ENCODE measurements at regions not wholly inside any gene's neighbourhood (a gene's known extent, or its start where the extent isn't known, plus 50 kb on each side); places are given as distances from the start of the nearest gene placed in this dataset.

DNA sequence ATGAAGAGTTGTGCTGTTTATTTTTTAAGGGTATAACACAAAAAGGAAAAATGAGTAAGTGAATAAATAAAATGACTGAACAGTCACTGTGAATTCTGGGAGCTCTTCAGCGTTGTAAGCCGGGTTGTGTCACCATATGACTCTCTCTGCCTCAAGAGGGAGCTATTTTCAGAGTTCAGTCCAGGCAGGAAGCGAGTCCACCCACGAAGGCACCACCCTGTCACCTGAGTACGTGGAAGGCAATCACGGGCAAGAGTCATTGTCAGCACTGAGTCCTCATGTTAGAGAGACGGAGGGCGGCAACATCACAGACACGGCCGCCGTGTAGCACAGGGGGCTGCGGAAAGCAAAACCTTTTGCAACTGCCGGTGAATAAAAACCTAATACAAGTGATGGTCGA, 227.6 kb downstream of the UTP18 start:
- DNase-seq, result no peak
- peaks cover 0 to 8% (median 4%) of the 10 kb centered on the region in 7 donors for H3K9me3 Mint-ChIP-seq
- ATAC-seq (ENCODE audit: low read depth in 2 of 2), result no peak
- no peak overlapping the region for H3K27ac Mint-ChIP-seq
- H3K4me3 Mint-ChIP-seq, result no peak overlapping the region
- H3K27me3 Mint-ChIP-seq, result peaks cover 22 to 40% (median 26%) of the 10 kb centered on the region in 3 donors
- H3K4me1 Mint-ChIP-seq, result no peaks in the 10 kb centered on the region
- H3K36me3 Mint-ChIP-seq, result no peaks in the 10 kb centered on the region

DNA sequence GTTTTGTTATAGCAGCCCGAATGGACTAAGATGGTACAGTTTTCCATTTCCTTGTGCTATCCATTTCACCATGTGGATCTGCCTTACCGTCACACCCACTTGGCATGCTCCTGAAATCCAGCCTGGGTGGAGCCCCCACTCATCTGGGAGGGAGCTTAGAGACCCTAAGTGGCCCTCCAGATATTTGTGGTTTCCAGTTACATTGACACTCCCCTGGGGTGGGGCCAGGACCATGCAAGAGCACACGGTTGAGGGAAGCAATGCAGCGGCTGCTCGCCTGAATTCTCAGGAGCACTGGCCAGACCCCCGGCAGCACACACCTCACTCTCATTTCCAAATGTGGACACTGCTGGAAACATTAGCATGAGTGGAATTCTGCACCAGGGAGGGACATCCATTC, 231.1 kb downstream of the UTP18 start:
- H3K4me1 Mint-ChIP-seq, result no peaks in the 10 kb centered on the region
- no peaks in the 10 kb centered on the region for H3K36me3 Mint-ChIP-seq
- DNase-seq (no peak), ATAC-seq (ENCODE audit: low read depth in 2 of 2) (no peak)
- H3K4me3 Mint-ChIP-seq, result no peak overlapping the region
- H3K27me3 Mint-ChIP-seq, result peaks cover 25 to 34% (median 28%) of the 10 kb centered on the region in 3 donors
- H3K27ac Mint-ChIP-seq, result no peak overlapping the region
- H3K9me3 Mint-ChIP-seq, result peaks cover 0 to 8% (median 0%) of the 10 kb centered on the region in 7 donors

DNA sequence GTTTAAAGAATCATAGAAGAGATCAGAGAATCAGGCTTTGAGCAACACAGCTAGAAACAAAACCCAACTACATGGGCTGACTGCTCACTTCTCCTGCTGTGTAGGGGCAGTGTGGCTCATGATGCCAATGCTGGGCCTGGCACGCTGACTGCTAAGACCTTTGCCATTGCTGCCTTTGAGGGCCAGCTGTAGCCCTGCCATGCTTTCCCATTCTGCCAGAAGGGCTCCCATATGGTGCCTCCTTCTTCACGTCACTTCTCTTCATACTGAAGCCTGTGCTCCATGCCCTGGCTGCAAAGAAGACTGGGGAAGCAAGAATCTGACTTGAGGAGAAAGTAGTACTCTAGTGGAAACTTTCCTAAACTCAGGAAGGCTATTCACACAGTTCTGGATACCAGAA, 232.9 kb downstream of the UTP18 start:
- ATAC-seq (ENCODE audit: low read depth in 2 of 2), result no peak
- Mint-ChIP-seq H3K4me3 (no peak overlapping the region), H3K36me3 (no peaks in the 10 kb centered on the region), H3K27me3 (peaks cover 19 to 34% (median 22%) of the 10 kb centered on the region in 3 donors), H3K27ac (no peak overlapping the region), H3K9me3 (peaks cover 0 to 4% (median 0%) of the 10 kb centered on the region in 7 donors), H3K4me1 (no peaks in the 10 kb centered on the region)
- no peak for DNase-seq

DNA sequence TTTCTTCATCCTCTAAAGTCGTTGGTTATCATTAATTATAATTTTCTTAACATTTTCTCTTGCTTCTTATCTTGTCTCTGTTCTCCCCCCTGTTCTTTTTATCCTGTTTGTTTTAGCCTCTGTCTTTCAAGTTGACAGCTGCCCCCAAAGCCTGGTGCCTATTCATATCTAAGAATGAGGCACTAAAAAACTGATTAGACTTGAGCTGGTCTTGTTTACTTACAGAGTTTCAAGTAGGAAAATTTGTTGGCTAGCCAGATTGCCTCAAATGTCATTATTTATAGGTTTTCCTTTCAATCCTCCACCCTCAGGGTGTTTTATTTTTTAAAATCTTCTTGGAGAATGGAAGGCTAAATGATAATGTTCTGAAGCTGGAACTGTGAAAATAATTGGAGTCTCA, 236.0 kb downstream of the UTP18 start:
- Mint-ChIP-seq H3K27ac (no peak overlapping the region), H3K27me3 (peaks cover 17 to 29% (median 21%) of the 10 kb centered on the region in 3 donors), H3K36me3 (no peaks in the 10 kb centered on the region), H3K4me1 (no peaks in the 10 kb centered on the region), H3K9me3 (no peaks in the 10 kb centered on the region), H3K4me3 (no peak overlapping the region)
- DNase-seq (no peak), ATAC-seq (ENCODE audit: low read depth in 2 of 2) (no peak)

DNA sequence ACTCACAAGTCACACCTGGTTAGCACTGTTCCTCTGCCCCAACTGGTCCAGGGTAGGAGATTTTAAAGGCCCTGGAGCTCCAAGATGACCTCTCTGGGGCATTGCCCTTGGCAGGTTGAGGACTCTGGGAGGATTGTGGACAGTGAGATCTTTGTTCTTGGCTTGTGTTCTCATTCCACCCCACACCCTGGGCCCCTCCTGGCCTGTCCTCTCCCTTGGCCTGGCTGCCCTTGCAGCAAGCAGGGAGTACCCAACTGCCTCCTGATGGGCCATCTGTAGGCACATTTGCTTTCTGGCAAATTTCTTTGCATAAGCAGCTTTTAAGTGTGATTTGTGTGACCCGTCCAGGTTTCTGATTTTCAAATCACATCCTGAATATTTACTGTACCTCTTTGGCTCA, 239.6 kb downstream of the UTP18 start:
- no peak for DNase-seq
- H3K36me3 Mint-ChIP-seq, result no peaks in the 10 kb centered on the region
- H3K27ac Mint-ChIP-seq, result no peak overlapping the region
- ATAC-seq (ENCODE audit: low read depth in 2 of 2), result no peak
- H3K4me3 Mint-ChIP-seq, result no peak overlapping the region
- H3K4me1 Mint-ChIP-seq, result no peaks in the 10 kb centered on the region
- H3K9me3 Mint-ChIP-seq, result peaks cover 0 to 5% (median 0%) of the 10 kb centered on the region in 7 donors
- H3K27me3 Mint-ChIP-seq, result peaks cover 19 to 27% (median 25%) of the 10 kb centered on the region in 3 donors

DNA sequence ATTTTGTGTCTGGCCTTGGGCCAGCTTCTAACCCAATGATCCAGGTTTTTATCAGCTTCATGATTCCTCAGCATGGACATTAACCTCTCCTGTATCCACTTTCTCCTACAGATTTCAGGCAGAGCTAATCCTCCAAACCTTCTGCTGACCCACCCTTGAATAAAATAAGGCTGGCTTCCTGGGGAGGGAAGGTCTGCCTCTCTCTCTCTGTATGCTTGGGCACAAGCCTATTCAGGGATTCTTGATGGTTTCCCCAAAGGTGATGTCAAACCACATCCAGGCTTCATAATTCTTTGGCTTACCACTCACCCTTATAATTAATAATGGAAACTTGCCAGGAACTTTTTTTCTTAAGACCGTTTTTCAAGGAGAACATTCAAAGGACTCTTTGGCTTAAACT, 240.1 kb downstream of the UTP18 start:
- Mint-ChIP-seq H3K27ac (no peak overlapping the region), H3K36me3 (no peaks in the 10 kb centered on the region), H3K9me3 (peaks cover 0 to 5% (median 0%) of the 10 kb centered on the region in 7 donors), H3K4me3 (no peak overlapping the region), H3K4me1 (no peaks in the 10 kb centered on the region), H3K27me3 (peaks cover 24 to 33% (median 31%) of the 10 kb centered on the region in 3 donors)
- no peak for DNase-seq
- ATAC-seq (ENCODE audit: low read depth in 2 of 2), result no peak

DNA sequence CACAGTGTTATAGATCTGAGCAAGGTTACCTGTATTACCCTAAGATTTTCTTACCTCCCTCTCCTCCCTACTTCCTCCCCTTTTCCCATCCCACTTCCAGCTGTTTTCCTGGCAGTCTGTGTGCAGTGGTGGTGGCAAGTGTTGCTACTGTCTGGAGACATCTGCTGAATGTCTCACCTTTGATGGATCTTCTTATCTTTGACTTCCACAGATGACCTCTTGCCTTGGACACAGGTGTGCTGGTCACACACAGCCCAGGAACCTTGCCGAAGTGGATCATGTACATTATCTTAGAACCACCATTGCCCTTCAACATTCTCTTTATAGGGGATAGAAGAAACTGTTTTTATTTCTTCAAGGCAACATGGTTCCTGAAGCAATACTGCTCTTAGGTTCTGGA, 245.1 kb downstream of the UTP18 start:
- no peak for ATAC-seq (ENCODE audit: low read depth in 2 of 2)

DNA sequence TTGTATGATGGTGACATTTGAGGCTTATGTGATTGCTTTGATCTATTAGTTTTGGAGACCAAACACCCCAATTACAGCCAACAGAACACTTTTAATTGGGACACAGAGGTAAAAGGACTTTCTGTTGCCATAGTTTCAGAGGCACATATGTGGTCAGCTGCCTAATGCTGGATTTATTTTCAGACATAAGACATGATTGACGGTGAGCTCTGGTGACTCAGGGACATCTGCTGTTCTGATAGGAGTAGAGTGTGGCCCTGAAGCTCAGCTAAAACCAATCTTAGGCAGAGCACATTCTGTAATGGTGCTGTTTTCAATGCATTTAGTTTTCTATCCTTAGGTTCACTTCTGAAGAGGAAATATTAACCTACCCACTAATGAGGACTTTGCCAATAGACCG, 247.1 kb downstream of the UTP18 start:
- no peak overlapping the region for H3K27ac Mint-ChIP-seq
- H3K27me3 Mint-ChIP-seq, result peaks cover 25 to 38% (median 33%) of the 10 kb centered on the region in 3 donors
- no peak overlapping the region for H3K4me3 Mint-ChIP-seq
- H3K4me1 Mint-ChIP-seq, result no peaks in the 10 kb centered on the region
- no peak for DNase-seq
- no peaks in the 10 kb centered on the region for H3K36me3 Mint-ChIP-seq
- peaks cover 0 to 5% (median 0%) of the 10 kb centered on the region in 7 donors for H3K9me3 Mint-ChIP-seq
- no peak for ATAC-seq (ENCODE audit: low read depth in 2 of 2)

More for the DNA sequence above, 245.1 kb downstream of the UTP18 start:
- Mint-ChIP-seq H3K4me3 (no peak overlapping the region), H3K27me3 (peaks cover 28 to 41% (median 31%) of the 10 kb centered on the region in 3 donors), H3K9me3 (peaks cover 0 to 5% (median 0%) of the 10 kb centered on the region in 7 donors), H3K4me1 (no peaks in the 10 kb centered on the region), H3K36me3 (no peaks in the 10 kb centered on the region), H3K27ac (no peak overlapping the region)
- DNase-seq, result no peak

DNA sequence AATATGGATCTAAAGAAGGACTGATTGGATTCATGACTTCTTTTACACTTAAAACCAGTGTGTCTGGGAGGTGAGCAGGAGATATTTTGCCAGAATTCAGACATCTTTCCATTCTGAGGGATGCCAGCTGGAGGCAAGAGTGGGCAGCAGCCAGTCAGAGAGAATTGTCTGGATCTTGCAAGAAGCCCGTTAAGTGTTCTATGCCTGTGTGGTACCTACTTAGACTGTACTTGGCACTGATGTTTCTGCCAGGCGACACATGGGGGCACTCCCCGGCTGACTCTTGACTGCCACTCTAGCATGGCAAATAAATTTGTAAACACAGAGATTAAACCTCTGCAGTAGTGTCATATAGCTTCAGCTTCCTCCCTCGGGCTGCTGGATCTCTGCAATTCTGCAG, 247.7 kb downstream of the UTP18 start:
- Mint-ChIP-seq H3K36me3 (no peaks in the 10 kb centered on the region), H3K4me1 (no peaks in the 10 kb centered on the region), H3K4me3 (no peak overlapping the region), H3K27ac (no peak overlapping the region), H3K9me3 (peaks cover 0 to 5% (median 0%) of the 10 kb centered on the region in 7 donors), H3K27me3 (peaks cover 25 to 38% (median 33%) of the 10 kb centered on the region in 3 donors)
- ATAC-seq (ENCODE audit: low read depth in 2 of 2) (no peak), DNase-seq (no peak)

DNA sequence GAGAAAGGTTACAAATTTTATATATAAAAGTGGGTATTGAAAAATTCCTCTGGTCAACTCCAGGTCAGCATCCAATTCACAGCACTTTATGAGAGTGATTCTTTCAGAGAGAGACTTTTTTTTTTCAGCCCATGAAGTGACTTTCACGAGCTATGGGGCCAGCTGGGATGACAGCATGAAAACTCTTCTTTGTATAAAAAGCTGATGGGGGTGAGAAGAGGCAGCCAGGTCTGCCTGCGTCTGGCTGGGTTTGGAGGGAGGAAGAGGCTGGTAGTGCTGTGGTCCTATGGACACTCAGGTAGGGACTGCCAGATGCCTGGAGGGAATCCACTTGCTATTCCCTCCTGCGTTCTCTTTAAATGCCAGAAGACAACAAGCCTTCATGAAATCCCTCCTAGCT, 250.6 kb downstream of the UTP18 start:
- Mint-ChIP-seq H3K27ac (no peak overlapping the region), H3K9me3 (peaks cover 0 to 5% (median under 1%) of the 10 kb centered on the region in 7 donors), H3K4me3 (no peak overlapping the region), H3K36me3 (no peaks in the 10 kb centered on the region), H3K4me1 (no peaks in the 10 kb centered on the region), H3K27me3 (peaks cover 9 to 28% (median 25%) of the 10 kb centered on the region in 3 donors)
- no peak for ATAC-seq (ENCODE audit: low read depth in 2 of 2)
- no peak for DNase-seq

DNA sequence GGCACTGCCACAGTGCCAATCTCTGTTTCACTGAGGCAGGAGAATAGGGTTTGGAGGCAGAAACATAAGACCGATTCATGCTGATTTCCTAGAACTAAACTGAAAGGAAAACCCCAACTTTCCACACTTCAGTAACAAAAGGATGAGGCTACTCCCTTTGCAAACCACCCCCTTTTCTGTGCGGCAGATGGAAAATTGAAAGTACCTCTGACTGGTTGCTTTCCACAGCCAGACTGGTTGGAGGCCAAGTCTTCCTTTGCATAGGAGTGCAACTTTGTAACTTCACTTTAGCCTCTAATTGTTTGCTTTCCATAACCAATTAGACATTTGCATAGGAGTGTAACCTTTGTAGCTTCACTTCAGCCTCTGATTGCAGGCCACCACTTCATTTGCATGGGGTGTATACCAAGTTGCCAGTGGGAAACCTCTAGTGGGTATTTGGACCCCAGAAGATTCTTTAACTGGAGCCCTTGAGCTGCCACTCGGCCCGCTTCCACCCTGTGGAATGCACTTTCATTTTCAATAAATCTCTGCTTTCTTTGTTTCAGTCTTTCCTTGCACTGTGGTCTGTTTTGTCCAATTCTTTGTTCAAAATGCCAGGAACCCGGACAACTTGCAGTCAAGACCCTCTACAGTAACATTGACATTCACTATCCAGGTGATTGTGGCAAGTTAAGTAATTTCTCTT, 252.0 kb downstream of the UTP18 start:
- Mint-ChIP-seq H3K4me1 (no peaks in the 10 kb centered on the region), H3K9me3 (peaks cover 0 to 5% (median 2%) of the 10 kb centered on the region in 7 donors), H3K36me3 (no peaks in the 10 kb centered on the region), H3K27me3 (peaks cover 6 to 29% (median 28%) of the 10 kb centered on the region in 3 donors), H3K27ac (no peak overlapping the region), H3K4me3 (no peak overlapping the region)
- no peak for DNase-seq
- ATAC-seq (ENCODE audit: low read depth in 2 of 2), result no peak

DNA sequence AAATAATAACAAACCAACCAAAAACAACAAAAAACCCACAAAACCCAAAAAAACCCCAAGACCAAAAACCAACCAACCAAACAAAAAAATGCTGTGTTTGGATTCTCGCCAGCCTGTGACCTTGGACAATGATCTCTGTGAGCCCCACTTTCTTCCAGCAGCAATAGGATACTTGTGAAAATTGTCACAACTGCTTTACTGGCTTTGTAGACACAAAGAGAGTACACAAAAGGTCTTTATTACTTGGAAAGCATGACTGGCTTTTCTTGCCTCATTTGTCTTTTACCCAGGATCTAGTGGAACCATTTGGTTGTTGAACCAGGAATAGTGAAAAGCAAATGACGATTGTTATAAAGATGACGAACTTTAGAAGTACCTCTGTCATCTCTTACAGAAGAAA, 256.6 kb downstream of the UTP18 start:
- ATAC-seq (ENCODE audit: low read depth in 2 of 2), result no peak
- Mint-ChIP-seq H3K27ac (no peak overlapping the region), H3K27me3 (peaks cover 11 to 26% (median 23%) of the 10 kb centered on the region in 3 donors), H3K36me3 (no peaks in the 10 kb centered on the region), H3K4me3 (no peak overlapping the region), H3K4me1 (no peaks in the 10 kb centered on the region), H3K9me3 (peaks cover 0 to 5% (median 2%) of the 10 kb centered on the region in 7 donors)
- no peak for DNase-seq

DNA sequence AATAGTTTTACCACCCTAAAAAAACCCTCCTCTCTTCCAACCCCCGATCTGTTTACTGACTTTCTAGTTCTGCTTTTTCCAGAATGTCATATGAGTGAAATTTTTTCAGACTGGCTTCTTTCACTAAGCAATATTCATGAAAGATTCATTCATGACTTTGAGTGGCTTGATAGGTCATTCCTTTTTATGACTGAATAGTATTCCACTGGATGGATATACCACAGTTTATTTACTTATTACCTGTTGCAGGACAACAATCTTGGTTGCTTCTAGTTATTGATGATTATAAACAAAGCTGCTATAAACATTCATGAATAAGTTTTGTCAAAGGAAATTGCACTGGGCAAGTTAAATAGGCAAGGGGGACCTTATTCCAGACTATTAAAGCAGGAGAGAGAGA, 264.2 kb downstream of the UTP18 start:
- Mint-ChIP-seq H3K27ac (no peak overlapping the region), H3K36me3 (no peaks in the 10 kb centered on the region), H3K27me3 (peaks cover 23 to 30% (median 30%) of the 10 kb centered on the region in 3 donors), H3K4me3 (no peak overlapping the region), H3K4me1 (no peaks in the 10 kb centered on the region), H3K9me3 (peaks cover 3 to 14% (median 10%) of the 10 kb centered on the region in 7 donors)
- DNase-seq (no peak), ATAC-seq (ENCODE audit: low read depth in 2 of 2) (no peak)

DNA sequence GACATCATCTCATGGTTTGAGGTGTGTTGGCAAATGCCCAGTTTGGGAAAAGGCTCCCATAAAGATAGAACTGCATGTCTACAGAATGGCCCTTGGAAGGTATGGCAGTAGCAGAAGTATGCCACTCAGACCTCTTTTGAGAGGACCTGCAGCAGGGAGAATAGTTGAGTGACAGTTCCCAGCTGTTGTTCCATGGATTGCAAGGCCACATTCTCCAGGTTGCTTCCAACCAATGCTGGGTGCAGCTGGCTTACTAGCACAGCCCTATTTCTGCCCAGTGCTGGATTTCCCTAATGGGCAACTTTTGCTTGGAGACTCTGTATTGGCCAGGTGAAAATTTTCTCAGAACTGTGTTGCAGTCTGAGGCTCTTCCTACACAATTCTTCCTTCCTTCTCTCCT, 266.2 kb downstream of the UTP18 start:
- Mint-ChIP-seq H3K36me3 (no peaks in the 10 kb centered on the region), H3K27me3 (peaks cover 23 to 30% (median 28%) of the 10 kb centered on the region in 3 donors), H3K4me1 (no peaks in the 10 kb centered on the region), H3K27ac (no peak overlapping the region), H3K9me3 (peaks cover 3 to 14% (median 10%) of the 10 kb centered on the region in 7 donors), H3K4me3 (no peak overlapping the region)
- ATAC-seq (ENCODE audit: low read depth in 2 of 2), result no peak
- no peak for DNase-seq
